HTR-8/SVneo (cell line): ENCODE measurements at regions not wholly inside any gene's neighbourhood (a gene's known extent, or its start where the extent isn't known, plus 50 kb on each side); places are given as distances from the start of the nearest gene placed in this dataset.
A peak's percentile ranks its signal among the peaks of the same experiment; 100 is the strongest.

Source experiments
- DNase-seq: peaks from one replicate; pipeline ENCODE4 v3.0.0; 2011; ENCODE audit warnings: low spot score, mixed read lengths; ENCODE audit not compliant: insufficient read length
- FAIRE-seq: peaks from 2 replicates; lab custom pipeline; 2011; peaks lifted over from hg19 to GRCh38; lab: Jason Lieb, UNC

DNA sequence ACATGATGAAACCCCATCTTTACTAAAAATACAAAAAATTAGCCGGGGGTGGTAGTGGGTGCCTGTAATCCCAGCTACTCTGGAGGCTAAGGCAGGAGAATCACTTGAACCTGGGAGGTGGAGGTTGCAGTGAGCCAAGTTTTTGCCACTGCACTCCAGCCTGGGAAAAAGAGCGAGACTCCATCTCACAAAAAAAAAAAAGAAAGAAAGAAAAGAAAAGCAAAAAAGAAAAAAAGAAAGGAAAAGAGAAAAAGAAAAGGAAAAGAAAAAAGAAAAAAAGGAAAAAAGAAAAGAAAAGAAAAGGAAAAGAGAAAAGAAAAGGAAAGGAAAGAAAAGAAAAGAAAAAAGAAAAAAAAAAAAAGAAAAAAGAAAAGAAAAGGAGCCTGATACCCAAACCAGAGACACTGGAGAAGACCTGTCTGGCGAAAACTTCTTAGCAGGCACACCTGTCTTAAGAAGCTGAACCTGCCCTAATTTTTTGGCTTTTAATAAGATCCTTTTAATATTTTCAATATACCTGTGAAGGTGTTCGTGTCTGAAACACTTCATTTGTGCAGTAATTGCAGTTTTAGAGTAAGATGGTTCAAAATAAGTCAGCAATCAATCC, 164.7 kb upstream of the IRX2 start:
- DNase-seq: no peak
- no peak for FAIRE-seq

- DNase-seq: no peak
- no peak for FAIRE-seq
Measured at GRCh38 chr5:2914981-2915484, 163.6 kb upstream of the IRX2 start.

- no peak for DNase-seq
- no peak for FAIRE-seq
Measured at GRCh38 chr5:2914022-2914661, 162.7 kb upstream of the IRX2 start.

DNA sequence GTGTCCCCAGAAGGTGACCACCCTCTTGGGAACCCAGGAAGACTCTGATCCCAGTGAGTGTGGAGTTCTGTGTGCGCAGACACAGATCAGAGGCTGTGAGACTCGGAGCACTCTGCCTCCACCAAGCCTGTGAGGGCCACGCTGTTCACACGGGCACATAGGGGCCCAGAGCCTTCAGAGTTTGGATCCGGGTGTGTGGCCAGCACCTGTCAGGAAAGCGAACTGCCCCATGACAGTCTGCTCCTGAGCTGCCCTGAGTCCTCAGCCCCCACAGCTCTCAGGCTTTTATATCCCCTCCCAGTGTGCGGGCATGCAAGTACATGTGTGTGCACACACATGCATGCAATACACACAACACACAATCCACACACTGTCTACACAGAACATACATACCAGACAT, 161.8 kb upstream of the IRX2 start:
- DNase-seq: no peak

GRCh38 chr5:2912741-2913140, 161.3 kb upstream of the IRX2 start:
- no peak for FAIRE-seq
- no peak for DNase-seq

More for the DNA sequence above, 161.8 kb upstream of the IRX2 start:
- peak; percentile 82 for FAIRE-seq

- FAIRE-seq: no peak
- no peak for DNase-seq
Measured at GRCh38 chr5:2910401-2911175, 159.1 kb upstream of the IRX2 start.

- FAIRE-seq (peak; percentile 23), DNase-seq (no peak)
Measured at GRCh38 chr5:2909035-2909434, 157.6 kb upstream of the IRX2 start.

DNA sequence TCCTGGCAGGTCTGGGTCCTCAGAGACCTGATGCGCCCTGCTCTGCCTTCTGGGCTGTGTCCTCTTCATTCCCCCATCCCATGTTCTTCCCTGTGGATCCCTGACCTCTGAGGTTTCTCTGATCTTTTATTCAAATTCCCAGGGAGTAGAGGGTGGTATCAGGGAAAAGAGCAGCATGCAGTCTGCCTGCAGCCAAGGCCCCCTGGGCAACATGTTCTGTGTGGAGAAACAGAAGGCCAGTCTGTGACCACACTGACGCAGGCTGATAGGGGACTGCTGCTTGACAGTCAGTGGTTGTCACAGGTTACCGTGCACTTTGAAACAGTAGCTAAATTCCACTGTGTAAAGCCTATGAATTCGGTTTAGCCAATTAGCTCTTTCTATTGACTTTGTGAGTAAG, 156.6 kb upstream of the IRX2 start:
- FAIRE-seq: no peak
- DNase-seq: no peak

DNA sequence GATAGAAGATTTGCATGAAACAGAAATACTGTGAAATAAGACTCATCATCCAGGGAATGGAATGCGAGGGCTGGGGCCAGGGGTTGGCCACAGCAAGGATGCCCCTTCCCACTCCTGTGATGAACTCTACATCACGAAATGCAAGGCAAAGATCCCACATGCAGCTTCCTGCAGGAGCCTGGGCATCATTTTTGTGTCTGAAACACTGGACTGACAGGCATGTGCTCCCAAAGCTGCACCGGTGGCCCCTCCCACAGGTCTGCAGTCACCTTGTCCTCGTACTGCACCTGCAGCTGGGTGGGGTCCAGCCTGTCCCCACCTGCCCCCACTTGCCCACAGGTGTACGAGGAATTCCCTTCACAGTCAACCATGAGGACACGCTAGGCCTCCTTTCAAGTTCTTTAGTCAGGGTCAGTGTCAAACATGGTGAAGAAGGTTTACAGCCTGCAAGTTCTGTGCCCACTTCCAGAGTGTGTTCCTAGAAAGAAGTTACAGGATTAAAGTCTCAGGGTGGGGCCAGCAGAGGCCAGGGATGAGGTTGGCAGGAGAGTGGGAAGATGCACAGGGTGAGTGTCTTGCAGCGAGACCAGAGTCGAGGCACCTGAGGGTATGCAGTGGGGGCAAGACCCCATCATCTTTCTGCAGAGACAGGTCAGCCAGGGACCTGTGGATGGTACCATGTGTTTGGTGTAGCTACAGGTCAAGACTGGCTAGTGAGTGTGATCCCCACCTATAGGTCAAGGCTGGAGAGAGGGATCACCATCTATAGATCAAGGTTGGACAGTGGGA, 155.0 kb upstream of the IRX2 start:
- FAIRE-seq: no peak
- DNase-seq: no peak

DNA sequence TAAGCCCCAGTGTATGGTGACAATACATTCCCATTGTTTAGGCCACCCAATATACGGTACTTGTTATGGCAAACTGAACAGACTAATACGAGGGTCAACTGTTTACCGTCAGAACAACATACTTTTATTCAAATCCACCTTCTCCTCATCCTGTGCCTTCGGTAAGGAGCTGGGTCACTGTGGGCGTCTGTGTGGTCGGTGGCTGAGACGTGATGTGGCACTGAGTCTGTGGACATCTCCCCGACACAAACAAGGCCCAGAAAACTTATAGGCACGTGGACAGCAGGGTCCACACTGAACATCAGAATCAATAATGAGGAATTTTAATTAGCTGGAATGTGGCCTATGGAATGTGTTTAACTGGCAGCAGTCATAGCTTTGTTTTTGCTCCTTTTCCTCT, 154.3 kb upstream of the IRX2 start:
- FAIRE-seq (no peak), DNase-seq (no peak)

DNA sequence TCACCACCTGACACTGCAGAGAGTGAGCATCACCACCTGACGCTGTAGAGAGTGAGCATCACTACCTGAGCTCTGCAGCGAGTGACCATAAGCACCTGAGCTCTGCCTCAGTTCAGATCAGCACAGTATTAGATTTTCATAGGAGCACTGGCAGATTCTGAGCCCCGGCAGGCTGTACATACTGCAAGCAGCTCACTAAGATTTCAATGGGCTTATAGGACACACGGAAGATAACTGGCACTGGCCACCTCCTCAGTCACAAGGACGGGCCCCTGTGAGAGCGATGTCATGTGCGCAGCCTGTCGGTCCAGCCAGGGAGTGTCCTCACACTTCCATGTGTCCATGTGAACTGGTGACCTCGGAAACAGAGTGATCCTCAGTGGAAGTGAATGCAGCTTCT, 153.5 kb upstream of the IRX2 start:
- DNase-seq: no peak
- FAIRE-seq: peak; percentile 48

GRCh38 chr5:2904399-2904798, 152.9 kb upstream of the IRX2 start:
- no peak for DNase-seq
- FAIRE-seq: no peak

DNA sequence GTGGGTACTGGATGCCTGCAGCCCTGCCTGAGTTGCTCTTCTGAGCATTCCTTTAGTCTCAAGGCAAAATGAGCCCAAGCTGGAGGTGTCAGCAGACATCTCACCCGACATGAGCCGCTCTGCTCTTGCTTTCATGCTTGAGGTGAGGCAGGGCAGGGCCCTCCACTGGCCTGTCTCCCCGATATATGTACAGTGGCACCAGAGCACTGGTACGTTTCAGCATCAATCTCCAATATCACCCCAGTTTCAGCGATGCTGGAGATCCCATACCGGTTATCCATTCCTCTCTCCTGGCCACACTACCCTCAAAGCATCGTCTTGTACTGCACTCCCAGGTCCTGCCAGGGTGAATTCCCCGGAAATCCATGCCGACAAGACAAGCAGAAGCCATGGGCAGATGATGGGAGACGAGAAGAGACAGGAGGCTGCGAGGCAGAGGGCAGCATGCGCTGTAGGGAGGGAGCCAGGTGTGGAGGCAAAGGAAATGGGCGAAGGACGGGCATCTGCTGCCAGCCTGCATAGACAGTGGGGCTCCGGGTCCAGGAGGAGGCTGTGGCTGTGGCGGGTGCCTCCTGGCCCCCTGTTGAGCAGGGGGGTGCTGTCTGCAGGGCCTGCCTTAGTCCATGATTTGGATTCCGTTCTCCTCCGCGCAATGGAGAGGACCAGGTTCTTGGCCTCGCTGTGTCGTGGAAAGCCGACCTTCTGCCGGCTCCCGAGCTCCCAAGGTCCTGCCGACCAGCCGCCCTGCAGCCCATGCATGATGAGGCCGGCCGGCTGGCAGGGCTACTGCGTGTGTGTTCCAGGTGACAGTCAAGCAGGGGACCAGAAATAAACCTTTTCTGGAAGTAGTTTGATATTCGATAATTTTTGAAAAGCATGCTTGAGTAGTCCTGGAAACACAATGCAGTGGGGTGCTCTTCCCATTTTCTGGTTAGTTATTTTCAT, 152.2 kb upstream of the IRX2 start:
- FAIRE-seq (no peak), DNase-seq (no peak)

- DNase-seq: no peak
- no peak for FAIRE-seq
Measured at GRCh38 chr5:2902742-2903297, 151.3 kb upstream of the IRX2 start.

GRCh38 chr5:2902186-2902585, 150.7 kb upstream of the IRX2 start:
- no peak for FAIRE-seq
- no peak for DNase-seq

- no peak for DNase-seq
- no peak for FAIRE-seq
Measured at GRCh38 chr5:2901511-2901910, 150.0 kb upstream of the IRX2 start.

- no peak for DNase-seq
- no peak for FAIRE-seq
Measured at GRCh38 chr5:2901096-2901495, 149.6 kb upstream of the IRX2 start.

DNA sequence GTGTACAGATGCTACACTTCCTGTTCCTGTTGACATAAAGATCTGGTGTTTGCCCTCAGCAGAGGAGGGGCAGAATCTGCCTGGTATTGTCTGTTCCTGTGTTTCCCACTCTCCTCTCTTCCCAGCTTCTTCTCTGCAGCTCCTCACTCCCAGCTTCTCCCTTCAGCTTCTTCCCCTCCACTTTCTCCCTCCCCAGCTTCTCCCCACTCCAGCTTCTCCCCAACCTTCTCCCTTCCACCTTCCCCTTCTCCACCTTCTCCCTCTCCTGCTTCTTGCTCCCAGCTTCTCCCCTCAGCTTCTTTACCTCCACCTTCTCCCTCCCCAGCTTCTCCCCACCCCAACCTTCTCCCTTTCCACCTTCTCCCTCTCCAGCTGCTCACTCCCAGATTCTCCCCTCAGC, 148.9 kb upstream of the IRX2 start:
- FAIRE-seq: no peak
- no peak for DNase-seq

DNA sequence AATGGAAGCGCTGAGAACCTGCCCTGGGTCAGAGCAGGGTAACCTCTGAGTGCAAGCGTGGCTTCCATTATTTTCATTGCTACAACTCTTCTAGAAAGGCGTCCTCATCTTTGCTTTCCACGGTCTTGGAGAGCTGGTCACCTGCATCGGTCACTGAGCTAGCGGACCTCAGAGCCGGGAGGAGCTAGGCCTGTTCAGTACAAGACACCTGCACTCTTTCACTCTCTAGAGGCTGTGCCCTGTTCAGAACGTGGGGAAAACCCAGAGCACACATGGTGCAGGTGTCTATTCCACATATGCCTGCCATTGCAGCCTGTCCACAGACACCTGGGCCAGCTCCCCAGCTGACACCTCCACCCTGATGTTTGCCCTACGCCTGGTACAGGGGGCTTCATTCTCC, 147.8 kb upstream of the IRX2 start:
- FAIRE-seq: no peak

More for the DNA sequence above, 147.8 kb upstream of the IRX2 start:
- no peak for DNase-seq
